RPMI8226 (cell line): ENCODE measurements at regions not wholly inside any gene's neighbourhood (a gene's known extent, or its start where the extent isn't known, plus 50 kb on each side); places are given as distances from the start of the nearest gene placed in this dataset.
"Not testable (repeated sequence)": the region's sequence is repeated elsewhere in the genome, so short reads cannot be mapped to it uniquely, and the experiment has no call there.

Experiments used
- DNase-seq: peaks from one replicate; pipeline ENCODE4 v3.0.0-alpha.2; 2015

- no peak for DNase-seq
These were observed 576.8 kb downstream of the STK39 start for GRCh38 chr2:167670588-167670987.

- DNase-seq = no peak
These were observed 594.3 kb downstream of the STK39 start for GRCh38 chr2:167653131-167653530.

- DNase-seq = no peak
These were observed 595.0 kb downstream of the STK39 start for GRCh38 chr2:167652401-167652800.

GRCh38 chr2:167651406-167652151 lies 595.8 kb downstream of the STK39 start:
- DNase-seq = no peak

GRCh38 chr2:167646557-167646956 lies 600.8 kb downstream of the STK39 start:
- no peak for DNase-seq

- DNase-seq = no peak
These were observed 607.3 kb downstream of the STK39 start for GRCh38 chr2:167640096-167640495.

GRCh38 chr2:167637741-167638140 lies 609.7 kb downstream of the STK39 start:
- no peak for DNase-seq

GRCh38 chr2:167632271-167632670 lies 615.1 kb downstream of the STK39 start:
- not testable (repeated sequence) for DNase-seq

- no peak for DNase-seq
These were observed 620.4 kb downstream of the STK39 start for GRCh38 chr2:167626961-167627360.

GRCh38 chr2:167626301-167626700 lies 621.1 kb downstream of the STK39 start:
- no peak for DNase-seq

GRCh38 chr2:167616997-167617396 lies 630.4 kb downstream of the STK39 start:
- no peak for DNase-seq

- DNase-seq = no peak
These were observed 633.9 kb downstream of the STK39 start for GRCh38 chr2:167613471-167613870.

- no peak for DNase-seq
These were observed 638.9 kb downstream of the STK39 start for GRCh38 chr2:167608487-167608886.

- DNase-seq = no peak
These were observed 639.7 kb downstream of the STK39 start for GRCh38 chr2:167607731-167608130.

GRCh38 chr2:167607211-167607610 lies 640.2 kb downstream of the STK39 start:
- no peak for DNase-seq

GRCh38 chr2:167602122-167602521 lies 645.3 kb downstream of the STK39 start:
- no peak for DNase-seq

- no peak for DNase-seq
These were observed 648.2 kb downstream of the STK39 start for GRCh38 chr2:167599219-167599618.

- DNase-seq = no peak
These were observed 651.4 kb downstream of the STK39 start for GRCh38 chr2:167595839-167596471.

- no peak for DNase-seq
These were observed 652.4 kb downstream of the STK39 start for GRCh38 chr2:167595021-167595420.

- no peak for DNase-seq
These were observed 655.0 kb downstream of the STK39 start for GRCh38 chr2:167592441-167592840.

GRCh38 chr2:167582619-167583018 lies 664.8 kb downstream of the STK39 start:
- DNase-seq = no peak

GRCh38 chr2:167581961-167582574 lies 665.3 kb downstream of the STK39 start:
- peak; percentile 4 for DNase-seq

- DNase-seq = no peak
These were observed 667.6 kb downstream of the STK39 start for GRCh38 chr2:167579826-167580225.

- no peak for DNase-seq
These were observed 672.1 kb downstream of the STK39 start for GRCh38 chr2:167575276-167575675.
